ENCODE measurements at regions not wholly inside any gene's neighbourhood (a gene's known extent, or its start where the extent isn't known, plus 50 kb on each side); places are given as distances from the start of the nearest gene placed in this dataset.
"Not testable (repeated sequence)": the region's sequence is repeated elsewhere in the genome, so short reads cannot be mapped to it uniquely, and the experiment has no call there.

- TF ChIP-seq ZFX (IDR thresholded peaks at IDR 0.05): no peak
- TF ChIP-seq, protein P1, sequence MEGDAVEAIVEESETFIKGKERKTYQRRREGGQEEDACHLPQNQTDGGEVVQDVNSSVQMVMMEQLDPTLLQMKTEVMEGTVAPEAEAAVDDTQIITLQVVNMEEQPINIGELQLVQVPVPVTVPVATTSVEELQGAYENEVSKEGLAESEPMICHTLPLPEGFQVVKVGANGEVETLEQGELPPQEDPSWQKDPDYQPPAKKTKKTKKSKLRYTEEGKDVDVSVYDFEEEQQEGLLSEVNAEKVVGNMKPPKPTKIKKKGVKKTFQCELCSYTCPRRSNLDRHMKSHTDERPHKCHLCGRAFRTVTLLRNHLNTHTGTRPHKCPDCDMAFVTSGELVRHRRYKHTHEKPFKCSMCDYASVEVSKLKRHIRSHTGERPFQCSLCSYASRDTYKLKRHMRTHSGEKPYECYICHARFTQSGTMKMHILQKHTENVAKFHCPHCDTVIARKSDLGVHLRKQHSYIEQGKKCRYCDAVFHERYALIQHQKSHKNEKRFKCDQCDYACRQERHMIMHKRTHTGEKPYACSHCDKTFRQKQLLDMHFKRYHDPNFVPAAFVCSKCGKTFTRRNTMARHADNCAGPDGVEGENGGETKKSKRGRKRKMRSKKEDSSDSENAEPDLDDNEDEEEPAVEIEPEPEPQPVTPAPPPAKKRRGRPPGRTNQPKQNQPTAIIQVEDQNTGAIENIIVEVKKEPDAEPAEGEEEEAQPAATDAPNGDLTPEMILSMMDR (conservative IDR thresholded peaks at IDR 0.05): no peak
- H3K27ac ChIP-seq: peak overlapping the region; percentile 37; the same call in 1 of the 2 replicates
These were observed 152.2 kb downstream of the CAVIN4 start for GRCh38 chr9:100730086-100730485.

DNA sequence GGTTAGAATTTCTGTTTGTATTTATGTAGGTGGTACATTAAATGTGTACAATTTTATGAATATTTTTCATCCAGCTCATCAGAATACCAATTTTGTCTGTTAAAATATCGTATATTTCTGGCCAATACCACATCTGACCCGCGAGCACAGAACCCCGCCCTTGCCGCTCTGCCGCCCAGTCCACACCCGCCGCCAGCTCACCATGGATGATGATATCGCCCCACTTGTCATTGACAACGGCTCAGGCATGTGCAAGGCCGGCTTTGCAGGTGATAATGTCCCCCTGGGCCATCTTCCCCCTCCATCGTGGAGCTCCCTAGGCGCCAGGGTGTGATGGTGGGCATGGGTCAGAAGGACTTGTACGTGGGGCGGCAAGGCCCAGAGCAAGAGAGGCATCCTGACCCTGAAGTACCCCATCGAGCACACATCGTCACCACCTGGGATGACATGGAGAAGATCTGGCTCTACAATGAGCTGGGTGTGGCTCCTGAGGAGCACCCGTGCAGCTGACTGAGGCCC, 153.2 kb downstream of the CAVIN4 start:
- TF ChIP-seq, protein P1 (conservative IDR thresholded peaks at IDR 0.05): no peak
- no peak for TF ChIP-seq ZFX (IDR thresholded peaks at IDR 0.05)
- peak overlapping the region; percentile 17; the same call in 1 of the 2 replicates for H3K27ac ChIP-seq

GRCh38 chr9:100731557-100731956, 153.7 kb downstream of the CAVIN4 start:
- peak overlapping the region; percentile 17; the same call in 1 of the 2 replicates for H3K27ac ChIP-seq
- TF ChIP-seq ZFX (IDR thresholded peaks at IDR 0.05): no peak
- TF ChIP-seq, protein P1 (conservative IDR thresholded peaks at IDR 0.05): no peak

DNA sequence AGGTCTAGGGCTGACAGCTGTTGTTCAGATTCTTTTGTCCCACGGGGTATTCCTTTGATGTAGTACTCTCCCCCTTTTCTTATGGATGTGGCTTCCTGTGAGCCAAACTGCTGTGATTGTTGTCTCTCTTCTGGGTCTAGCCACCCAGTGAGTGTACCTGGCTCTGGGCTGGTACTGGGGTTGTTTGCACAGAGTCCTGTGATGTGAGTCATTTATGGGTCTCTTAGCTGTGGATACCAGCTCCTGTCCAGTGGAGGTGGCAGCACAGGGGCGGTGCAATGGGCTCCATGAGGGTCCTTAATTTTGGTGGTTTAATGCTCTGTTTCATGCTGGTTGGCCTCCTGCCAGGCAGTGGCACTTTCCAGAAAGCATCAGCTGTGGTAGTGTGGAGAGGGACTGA, 161.3 kb downstream of the CAVIN4 start:
- TF ChIP-seq, protein P1 (conservative IDR thresholded peaks at IDR 0.05): no peak
- TF ChIP-seq ZFX (IDR thresholded peaks at IDR 0.05): no peak
- H3K27ac ChIP-seq: no peak overlapping the region; the same call in 1 of the 2 replicates

GRCh38 chr9:100739666-100740065, 161.8 kb downstream of the CAVIN4 start:
- peak overlapping the region; percentile 1; the same call in 1 of the 2 replicates for H3K27ac ChIP-seq
- TF ChIP-seq, protein P1 (conservative IDR thresholded peaks at IDR 0.05): no peak
- no peak for TF ChIP-seq ZFX (IDR thresholded peaks at IDR 0.05)

GRCh38 chr9:100748930-100749329, 171.1 kb downstream of the CAVIN4 start:
- H3K27ac ChIP-seq: not testable (repeated sequence)

GRCh38 chr9:100756217-100756616, 178.3 kb downstream of the CAVIN4 start:
- TF ChIP-seq, protein P1 (conservative IDR thresholded peaks at IDR 0.05): no peak
- TF ChIP-seq ZFX (IDR thresholded peaks at IDR 0.05): no peak

DNA sequence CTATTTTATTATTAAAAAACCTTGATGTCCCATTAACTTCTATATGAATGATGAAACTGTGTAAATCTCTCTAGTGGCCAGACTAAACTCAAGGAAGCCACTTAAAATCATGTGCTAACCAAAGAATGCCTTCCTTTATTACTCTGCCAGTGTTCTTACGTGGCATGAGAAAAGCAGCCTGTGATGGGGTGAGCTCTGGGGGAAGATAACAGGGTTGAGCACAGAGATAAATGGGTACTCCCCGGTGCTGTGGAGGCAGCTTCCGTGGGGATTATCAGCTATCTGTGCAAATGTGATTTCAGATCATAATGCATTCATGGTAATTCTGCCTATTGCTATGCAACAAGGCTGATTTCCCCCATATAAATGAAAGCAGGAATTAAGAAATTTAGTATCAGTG, 181.3 kb downstream of the CAVIN4 start:
- TF ChIP-seq ZFX (IDR thresholded peaks at IDR 0.05): no peak
- no peak overlapping the region for H3K27ac ChIP-seq

More at GRCh38 chr9:100756217-100756616, 178.3 kb downstream of the CAVIN4 start:
- no peak overlapping the region for H3K27ac ChIP-seq

Data from C4-2B (cell line).